Thyroid gland (tissue), 4 donors: ENCODE measurements at regions not wholly inside any gene's neighbourhood (a gene's known extent, or its start where the extent isn't known, plus 50 kb on each side); places are given as distances from the start of the nearest gene placed in this dataset.
A peak's percentile ranks its signal among the peaks of the same experiment; 100 is the strongest.

Experiments
- DNase-seq, 2 donors: peaks; one replicate each; pipeline ENCODE4 v3.0.0-alpha.2; 2019
- H3K27ac ChIP-seq, 3 donors: fragments of 200-600 bp; sonication (generic); 1 replicate in 2 of 3; 2 replicates in 1 of 3; pipeline ENCODE4 v1.5.1; 2016 to 2019; ENCODE audit warnings: mild to moderate bottlenecking in 1 of 3, moderate library complexity in 1 of 3
- H3K27me3 ChIP-seq: fragments of 200-600 bp; sonication (generic); one replicate; pipeline ENCODE4 v1.5.1; 2019
- H3K36me3 ChIP-seq, 2 donors: fragments of 200-600 bp; sonication (generic); one replicate each; pipeline ENCODE4 v1.5.1; 2016 to 2019
- H3K4me1 ChIP-seq, 2 donors: fragments of 200-600 bp; sonication (generic); one replicate each; pipeline ENCODE4 v1.5.1; 2017 to 2019
- H3K4me3 ChIP-seq, 3 donors: fragments of 200-600 bp; sonication (generic); replicated peaks in 1 of 3; 1 replicate in 2 of 3; 2 replicates in 1 of 3; pipeline ENCODE4 v1.5.1; 2016; ENCODE audit warnings: mild to moderate bottlenecking in 1 of 3
- H3K9me3 ChIP-seq: fragments of 200-600 bp; sonication (generic); one replicate; pipeline ENCODE4 v1.5.1; 2017
- CTCF ChIP-seq, 6 experiments: fragments of 200-600 bp in 3 of 6; fragments of 450-650 bp in 3 of 6; sonication (generic) in 3 of 6; IDR thresholded peaks; one replicate each; pipeline ENCODE4 v1.5.1; 2016 to 2019; ENCODE audit warnings: antibody characterized with exemption in 6 of 6, mild to moderate bottlenecking in 2 of 6, inconsistent platforms in 1 of 6, moderate library complexity in 1 of 6
- POLR2A ChIP-seq, 2 donors: fragments of 450-650 bp; IDR thresholded peaks; one replicate each; pipeline ENCODE4 v1.6.1; 2017; ENCODE audit warnings: antibody characterized with exemption in 2 of 2, mild to moderate bottlenecking in 2 of 2, moderate library complexity in 1 of 2
- WGBS, 2 donors: methylation state at CpG; one replicate each; pipeline ENCODE4 v1.1.5; 2017; 5-methylcytosine and 5-hydroxymethylcytosine counted together
- intact Hi-C: fragments of 100-400 bp; cut with DNase I; formaldehyde crosslinking; loops from one replicate; pipeline ENCODE4 v1.15.1; 2023

- TF ChIP-seq POLR2A (IDR thresholded peaks at IDR 0.05): no peak
- no peak for TF ChIP-seq CTCF (IDR thresholded peaks at IDR 0.05)
- H3K4me1 ChIP-seq: no peaks in the 10 kb centered on the region
- no peaks in the 10 kb centered on the region for H3K36me3 ChIP-seq
- intact Hi-C loops: no loop called here
- no peaks in the 10 kb centered on the region for H3K27me3 ChIP-seq
- no peak for DNase-seq
- H3K9me3 ChIP-seq: no peaks in the 10 kb centered on the region
- WGBS, 2 donors: 95% methylated on average over 8 of the region's 10 CpGs
- no peak overlapping the region for H3K4me3 ChIP-seq
- H3K27ac ChIP-seq: no peak overlapping the region
These were observed 56.0 kb upstream of the FNDC1 start for GRCh38 chr6:159113223-159113622.

- Histone ChIP-seq H3K36me3 (no peaks in the 10 kb centered on the region), H3K27me3 (no peaks in the 10 kb centered on the region), H3K27ac (no peak overlapping the region), H3K4me3 (no peak overlapping the region), H3K4me1 (no peaks in the 10 kb centered on the region), H3K9me3 (no peaks in the 10 kb centered on the region)
- intact Hi-C loops: no loop called here
- TF ChIP-seq POLR2A (IDR thresholded peaks at IDR 0.05) (no peak), CTCF (IDR thresholded peaks at IDR 0.05) (no peak)
- 87 to 89% methylated on average over 9 of the region's 9 CpGs for WGBS, 2 donors
- DNase-seq: no peak
These were observed 56.5 kb upstream of the FNDC1 start for GRCh38 chr6:159112714-159113113.

- H3K9me3 ChIP-seq: no peaks in the 10 kb centered on the region
- intact Hi-C loops: no loop called here
- H3K36me3 ChIP-seq: no peaks in the 10 kb centered on the region
- no peaks in the 10 kb centered on the region for H3K27me3 ChIP-seq
- H3K4me1 ChIP-seq: no peaks in the 10 kb centered on the region
- no peak for DNase-seq
- no peak overlapping the region for H3K27ac ChIP-seq
- no peak for TF ChIP-seq POLR2A (IDR thresholded peaks at IDR 0.05)
- no peak for TF ChIP-seq CTCF (IDR thresholded peaks at IDR 0.05)
- H3K4me3 ChIP-seq: no peak overlapping the region
These were observed 58.5 kb upstream of the FNDC1 start for GRCh38 chr6:159110748-159111147.

GRCh38 chr6:159110013-159110412 is 59.2 kb upstream of the FNDC1 start:
- no peaks in the 10 kb centered on the region for H3K27me3 ChIP-seq
- intact Hi-C loops: no loop called here
- H3K36me3 ChIP-seq: no peaks in the 10 kb centered on the region
- no peak overlapping the region for H3K4me3 ChIP-seq
- WGBS, 2 donors: 26 to 29% methylated on average over 3 of the region's 3 CpGs
- TF ChIP-seq POLR2A (IDR thresholded peaks at IDR 0.05): no peak
- TF ChIP-seq CTCF (IDR thresholded peaks at IDR 0.05): peak in 5 of 6 experiments; percentile 20 to 59 (median 46)
- no peaks in the 10 kb centered on the region for H3K9me3 ChIP-seq
- no peak overlapping the region for H3K27ac ChIP-seq
- H3K4me1 ChIP-seq: no peaks in the 10 kb centered on the region
- peak in 1 of 2 donors; percentile 24 for DNase-seq

GRCh38 chr6:159109391-159109790 is 59.8 kb upstream of the FNDC1 start:
- H3K4me1 ChIP-seq: peaks cover 2% of the 10 kb centered on the region in 2 donors
- no peak overlapping the region for H3K27ac ChIP-seq
- intact Hi-C loops: no loop called here
- H3K4me3 ChIP-seq: no peak overlapping the region
- DNase-seq: no peak
- H3K36me3 ChIP-seq: no peaks in the 10 kb centered on the region
- 70 to 87% methylated on average over 1 of the region's 1 CpG for WGBS, 2 donors
- TF ChIP-seq POLR2A (IDR thresholded peaks at IDR 0.05) (no peak), CTCF (IDR thresholded peaks at IDR 0.05) (no peak)
- H3K27me3 ChIP-seq: no peaks in the 10 kb centered on the region
- H3K9me3 ChIP-seq: no peaks in the 10 kb centered on the region
